BJ (cell line): ENCODE measurements at regions not wholly inside any gene's neighbourhood (a gene's known extent, or its start where the extent isn't known, plus 50 kb on each side); places are given as distances from the start of the nearest gene placed in this dataset.

Experiments used
- CTCF ChIA-PET: fragments of 350-600 bp; formaldehyde crosslinking; extraction: SDS; loops from one replicate; lab custom pipeline; 2021; ENCODE audit warnings: antibody characterized with exemption, inconsistent platforms; lab: Yijun Ruan, JAX
- POLR2A ChIA-PET: fragments of 300-600 bp; sonication (Branson Sonifier 250); formaldehyde crosslinking; extraction: SDS; loops from one replicate; lab custom pipeline; 2021; ENCODE audit warnings: antibody characterized with exemption; lab: Charles Lee
- DNase-seq: peaks from one replicate; pipeline ENCODE4 v3.0.0-alpha.2; 2011; ENCODE audit warnings: low read depth
- H3K27me3 ChIP-seq: 2 replicates; pipeline ENCODE4 v1.6.0; 2011; ENCODE audit warnings: low read length; ENCODE audit not compliant: control insufficient read depth, insufficient read depth
- H3K36me3 ChIP-seq: 2 replicates; pipeline ENCODE4 v1.5.1; 2011; ENCODE audit warnings: low read length; ENCODE audit not compliant: control insufficient read depth, insufficient read depth
- H3K4me3 ChIP-seq: 2 replicates; pipeline ENCODE4 v1.5.1; 2011; ENCODE audit warnings: low read depth, mild to moderate bottlenecking, control low read depth, low read length
- CTCF ChIP-seq: IDR thresholded peaks from 2 replicates; pipeline ENCODE4 v1.5.1; 2011; ENCODE audit warnings: low read depth, mild to moderate bottlenecking, control low read depth, inconsistent platforms, low read length, moderate library complexity; ENCODE audit not compliant: insufficient read depth

DNA sequence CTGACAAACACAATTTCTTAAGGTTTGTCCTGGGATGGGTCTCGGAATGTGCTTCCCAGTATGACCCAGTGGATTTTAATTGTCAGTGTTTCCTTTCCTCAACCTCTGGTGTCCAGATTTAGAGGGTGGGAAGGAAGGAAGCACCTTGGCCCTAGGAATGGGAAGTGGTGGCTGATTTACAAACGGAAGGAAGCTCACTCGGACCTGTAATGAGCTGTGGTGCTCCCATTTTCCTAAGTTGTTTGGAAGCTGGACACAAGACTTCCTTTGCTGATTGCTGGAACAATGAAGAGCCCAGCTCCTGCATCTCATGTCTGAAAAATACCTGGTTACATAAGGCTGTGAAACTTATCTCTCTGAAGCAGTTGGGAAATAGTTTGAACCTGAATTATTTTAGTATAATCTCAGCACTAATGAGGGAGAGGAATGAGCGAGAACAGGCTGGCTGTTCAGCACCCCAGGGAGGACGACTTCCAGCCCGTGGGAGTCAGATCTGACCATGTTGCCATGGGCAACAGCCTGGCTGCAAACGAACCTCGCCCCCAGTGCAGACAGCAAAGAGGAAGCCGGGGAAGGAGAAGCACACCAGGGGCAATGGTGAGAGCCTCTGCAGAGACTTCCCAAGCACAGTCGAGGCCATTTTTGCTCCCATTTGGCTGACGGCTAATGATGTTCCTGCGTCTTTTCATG is 74.4 kb upstream of the ASB18 start:
- no peak overlapping the region for H3K4me3 ChIP-seq
- ChIA-PET POLR2A (no interaction called here), CTCF (interaction anchor here (1.3 kb wide), 1 partner anchor 733 kb away, joined by 3 read pairs; no protein-coding TSS in a partner anchor)
- TF ChIP-seq CTCF: no peak
- no peaks in the 10 kb centered on the region for H3K27me3 ChIP-seq
- no peak for DNase-seq
- no peaks in the 10 kb centered on the region for H3K36me3 ChIP-seq

DNA sequence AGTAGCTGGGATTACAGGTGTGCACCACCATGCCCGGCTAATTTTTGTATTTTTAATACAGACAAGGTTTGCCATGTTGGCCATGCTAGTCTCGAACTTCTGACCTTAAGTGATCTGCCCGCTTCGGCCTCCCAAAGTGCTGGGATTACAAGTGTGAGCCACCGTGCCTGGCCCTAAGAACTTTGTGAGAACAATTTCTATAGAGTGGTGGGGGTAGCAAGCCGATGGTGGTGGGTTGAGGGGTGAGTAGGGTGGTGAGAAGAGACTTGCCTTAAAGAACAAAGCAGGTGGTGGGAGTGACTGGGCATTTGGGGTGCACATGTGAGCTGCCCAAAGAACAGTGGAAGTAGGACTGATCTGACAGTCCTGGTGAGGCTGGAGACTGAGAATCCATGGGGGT is 76.0 kb upstream of the ASB18 start:
- no peaks in the 10 kb centered on the region for H3K36me3 ChIP-seq
- no peak for TF ChIP-seq CTCF
- CTCF ChIA-PET: no interaction called here
- no peak overlapping the region for H3K4me3 ChIP-seq
- DNase-seq: no peak
- POLR2A ChIA-PET: no interaction called here
- H3K27me3 ChIP-seq: no peaks in the 10 kb centered on the region; the same call in 1 of the 2 replicates

DNA sequence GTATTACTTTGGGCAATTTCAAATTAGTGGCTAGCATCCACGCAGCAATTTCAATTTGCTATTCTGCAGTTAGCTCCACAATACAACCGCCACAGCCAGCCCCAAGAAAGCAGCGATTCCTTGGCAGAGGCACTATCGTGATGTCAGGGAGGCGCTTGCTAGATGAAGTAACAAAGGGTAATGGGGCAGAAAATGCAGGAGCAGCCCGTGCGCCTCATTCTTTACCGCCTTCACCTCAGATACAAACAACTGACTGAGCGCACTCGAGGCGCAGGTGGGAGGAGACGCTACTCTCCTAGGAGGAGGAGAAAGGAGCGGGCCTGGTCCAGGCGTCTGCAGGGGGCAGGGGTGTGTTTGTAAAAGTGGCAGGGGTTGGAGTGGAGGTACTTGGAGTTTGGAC is 76.9 kb upstream of the ASB18 start:
- Histone ChIP-seq H3K4me3 (no peak overlapping the region), H3K36me3 (no peaks in the 10 kb centered on the region), H3K27me3 (no peaks in the 10 kb centered on the region; the same call in 1 of the 2 replicates)
- CTCF ChIA-PET: interaction anchor here (3.1 kb wide), 1 partner anchor 719 kb away, joined by 22 read pairs; no protein-coding TSS in a partner anchor
- POLR2A ChIA-PET: no interaction called here
- DNase-seq: no peak
- no peak for TF ChIP-seq CTCF

DNA sequence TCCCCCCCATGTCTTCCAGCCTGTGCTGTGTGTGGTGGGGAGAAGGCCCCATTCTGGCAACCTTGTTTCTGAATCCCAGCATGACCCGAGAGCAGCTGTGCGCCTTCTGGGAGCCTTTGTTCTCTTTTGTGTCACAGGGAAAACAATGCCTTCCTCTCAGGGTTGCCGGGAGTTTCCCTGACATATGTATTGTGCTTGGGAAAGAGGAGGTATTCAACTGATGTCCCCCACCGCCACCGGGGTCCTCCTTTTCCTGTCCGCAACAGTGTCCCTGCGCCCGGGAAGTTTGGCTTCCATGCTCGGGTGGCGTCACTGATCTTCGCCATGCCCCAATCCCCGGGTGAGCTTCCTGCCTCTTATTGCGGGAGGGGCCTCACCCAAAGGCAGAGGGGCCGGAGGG is 77.5 kb upstream of the ASB18 start:
- CTCF ChIA-PET: interaction anchor here (1.9 to 3.1 kb wide), 2 partner anchors 686 to 719 kb away, joined by 8 to 22 read pairs; no protein-coding TSS in a partner anchor
- no peak for TF ChIP-seq CTCF

GRCh38 chr2:236342507-236342906 is 78.3 kb upstream of the ASB18 start:
- CTCF ChIA-PET: interaction anchor here (0.8 to 3.1 kb wide), 14 partner anchors 8 to 733 kb away, joined by 3 to 22 read pairs (median 4); no protein-coding TSS in a partner anchor
- DNase-seq: no peak
- TF ChIP-seq CTCF: no peak

More for the DNA sequence above, 77.5 kb upstream of the ASB18 start:
- DNase-seq: no peak
- POLR2A ChIA-PET: no interaction called here
- Histone ChIP-seq H3K36me3 (no peaks in the 10 kb centered on the region), H3K27me3 (no peaks in the 10 kb centered on the region; the same call in 1 of the 2 replicates), H3K4me3 (no peak overlapping the region)

More at GRCh38 chr2:236342507-236342906, 78.3 kb upstream of the ASB18 start:
- POLR2A ChIA-PET: no interaction called here
- Histone ChIP-seq H3K4me3 (no peak overlapping the region), H3K36me3 (no peaks in the 10 kb centered on the region), H3K27me3 (no peaks in the 10 kb centered on the region; the same call in 1 of the 2 replicates)
